Activated CD4-positive, alpha-beta T cell treated with anti-CD3 and anti-CD28 coated beads for 36 hours (primary cell): ENCODE measurements at regions not wholly inside any gene's neighbourhood (a gene's known extent, or its start where the extent isn't known, plus 50 kb on each side); places are given as distances from the start of the nearest gene placed in this dataset.

Experiments used
- ATAC-seq: fragments of 200-7000 bp; cut with Tn5 transposase; one replicate; pipeline ENCODE4 v1.10.0; 2021; ENCODE audit warnings: mild to moderate bottlenecking, moderate library complexity
- CTCF ChIA-PET: fragments of 350-600 bp; sonication (Branson Sonifier 250); formaldehyde crosslinking; loops from one replicate; lab custom pipeline; 2021; ENCODE audit warnings: antibody characterized with exemption; lab: Charles Lee
- POLR2A ChIA-PET: fragments of 350-600 bp; sonication (Branson Sonifier 250); formaldehyde crosslinking; loops from one replicate; lab custom pipeline; 2021; ENCODE audit warnings: antibody characterized with exemption, inconsistent platforms; lab: Charles Lee
- DNase-seq: peaks from one replicate; pipeline ENCODE4 v3.0.0-alpha.2; 2020
- H3K27ac Mint-ChIP-seq: one replicate; pipeline ENCODE4 v1.8.0; 2021; ENCODE audit warnings: mixed read lengths
- H3K27me3 Mint-ChIP-seq: one replicate; pipeline ENCODE4 v1.8.0; 2021; ENCODE audit warnings: mixed read lengths
- H3K36me3 Mint-ChIP-seq: one replicate; pipeline ENCODE4 v1.8.0; 2021; ENCODE audit warnings: low read depth, mixed read lengths
- H3K4me1 Mint-ChIP-seq: one replicate; pipeline ENCODE4 v1.8.0; 2021; ENCODE audit warnings: mixed read lengths
- H3K4me3 Mint-ChIP-seq: one replicate; pipeline ENCODE4 v1.8.0; 2021; ENCODE audit warnings: mild to moderate bottlenecking, moderate library complexity, mixed read lengths
- H3K9me3 Mint-ChIP-seq: one replicate; pipeline ENCODE4 v1.8.0; 2021; ENCODE audit warnings: low read depth, mixed read lengths
- intact Hi-C, 2 experiments: fragments of 100-400 bp; cut with DNase I in 1 of 2; cut with micrococcal nuclease in 1 of 2; formaldehyde crosslinking; loops; one replicate each; pipeline versions ENCODE4 v1.14.2 to v1.15.1; 2022 to 2024; cut with DNase I, micrococcal nuclease

DNA sequence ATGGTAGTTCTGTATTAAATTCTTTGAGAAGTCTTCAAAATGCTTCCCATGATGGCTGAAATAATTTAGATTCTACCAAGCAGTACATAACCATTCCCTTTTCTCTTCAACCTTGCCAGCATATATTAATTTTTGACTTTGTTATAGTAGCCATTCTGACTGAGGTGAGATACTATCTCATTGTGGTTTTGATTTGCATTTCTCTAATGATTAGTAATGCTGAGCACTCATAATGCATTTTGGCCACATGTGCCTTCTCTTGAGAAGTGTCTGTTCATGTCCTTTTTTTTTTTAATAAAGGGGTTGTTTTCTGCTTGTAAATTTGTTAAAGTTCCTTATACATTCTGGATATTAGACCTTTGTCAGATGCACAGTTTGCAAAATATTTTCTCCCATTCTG, 173.9 kb downstream of the CALCRL start:
- H3K36me3 Mint-ChIP-seq = no peaks in the 10 kb centered on the region
- intact Hi-C loops = no loop called here
- H3K27ac Mint-ChIP-seq = no peak overlapping the region
- H3K4me3 Mint-ChIP-seq = no peak overlapping the region
- DNase-seq = no peak
- no peak for ATAC-seq
- no peaks in the 10 kb centered on the region for H3K27me3 Mint-ChIP-seq
- H3K9me3 Mint-ChIP-seq = peaks cover 2% of the 10 kb centered on the region
- H3K4me1 Mint-ChIP-seq = no peaks in the 10 kb centered on the region
- CTCF ChIA-PET = no interaction called here
- POLR2A ChIA-PET = interaction anchor here (0.6 kb wide), 1 partner anchor 10 kb away, joined by 3 read pairs; no protein-coding TSS in a partner anchor

DNA sequence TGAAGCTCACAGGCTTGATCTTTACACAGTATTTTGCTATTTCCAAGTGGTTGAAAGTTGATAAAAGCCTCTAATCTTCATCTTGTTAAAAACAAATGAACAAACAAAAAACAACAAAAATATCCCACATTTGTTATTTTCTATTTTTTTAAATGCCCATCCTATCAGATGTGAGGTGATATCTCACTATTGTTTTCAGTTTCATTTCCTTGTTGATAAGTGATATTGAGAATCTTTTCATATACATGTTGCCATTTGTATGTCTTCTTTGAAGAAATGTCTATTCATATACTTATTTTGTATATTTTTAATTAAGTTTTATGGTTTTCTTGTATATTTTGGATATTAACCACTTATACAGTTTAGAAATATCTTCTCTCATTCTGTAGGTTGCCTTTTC, 175.8 kb downstream of the CALCRL start:
- H3K9me3 Mint-ChIP-seq = peaks cover 3% of the 10 kb centered on the region
- no peaks in the 10 kb centered on the region for H3K4me1 Mint-ChIP-seq
- H3K27ac Mint-ChIP-seq = no peak overlapping the region
- no peaks in the 10 kb centered on the region for H3K27me3 Mint-ChIP-seq
- no peak for ATAC-seq
- no peaks in the 10 kb centered on the region for H3K36me3 Mint-ChIP-seq
- H3K4me3 Mint-ChIP-seq = no peak overlapping the region
- ChIA-PET CTCF (no interaction called here), POLR2A (no interaction called here)
- intact Hi-C loops = no loop called here
- no peak for DNase-seq

DNA sequence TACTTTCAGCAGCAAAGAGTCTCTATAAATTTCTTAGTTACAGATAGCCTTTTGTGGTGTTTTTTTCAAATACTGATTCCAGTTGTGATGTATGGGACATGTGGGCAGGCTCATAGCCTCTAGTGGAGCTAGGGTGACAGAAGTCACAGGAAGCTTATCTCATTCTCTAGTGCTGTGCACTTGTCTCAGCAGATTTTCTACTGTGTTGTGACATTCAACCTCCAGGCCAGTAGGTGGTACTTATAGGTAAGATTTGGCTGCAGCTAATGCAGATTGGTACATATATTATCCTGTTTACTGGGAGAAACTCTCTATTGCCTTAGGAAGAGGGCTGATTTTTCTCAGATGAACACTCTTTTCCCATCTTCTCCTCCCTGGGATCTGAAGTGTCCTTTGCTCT, 176.2 kb downstream of the CALCRL start:
- peaks cover 3% of the 10 kb centered on the region for H3K9me3 Mint-ChIP-seq
- CTCF ChIA-PET = no interaction called here
- H3K27ac Mint-ChIP-seq = no peak overlapping the region
- H3K36me3 Mint-ChIP-seq = no peaks in the 10 kb centered on the region
- no peak for DNase-seq
- no peak for ATAC-seq
- H3K4me1 Mint-ChIP-seq = no peaks in the 10 kb centered on the region
- no peaks in the 10 kb centered on the region for H3K27me3 Mint-ChIP-seq
- H3K4me3 Mint-ChIP-seq = no peak overlapping the region
- POLR2A ChIA-PET = no interaction called here
- intact Hi-C loops = no loop called here

DNA sequence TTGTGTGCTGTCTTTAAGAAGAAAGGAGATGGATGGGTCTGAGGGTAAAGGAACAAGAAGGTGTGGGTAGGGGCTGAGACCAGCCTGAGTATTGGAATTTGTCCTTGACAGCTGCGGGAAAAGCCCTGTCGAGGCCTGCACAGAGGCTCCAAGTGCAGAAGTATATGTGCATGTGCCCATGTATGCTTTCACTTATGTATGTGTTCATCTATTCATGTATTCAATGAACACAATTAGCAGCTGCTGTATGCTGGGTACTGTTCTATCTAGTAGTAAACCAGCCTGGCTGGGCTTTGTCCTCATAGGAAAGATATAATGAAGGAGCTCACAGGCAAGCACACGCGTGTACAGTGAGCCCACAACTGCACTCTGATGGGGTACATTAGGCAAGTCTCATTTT, 181.4 kb downstream of the CALCRL start:
- no peaks in the 10 kb centered on the region for H3K36me3 Mint-ChIP-seq
- H3K27me3 Mint-ChIP-seq = no peaks in the 10 kb centered on the region
- intact Hi-C loops = no loop called here
- ChIA-PET CTCF (no interaction called here), POLR2A (no interaction called here)
- DNase-seq = no peak
- H3K4me3 Mint-ChIP-seq = no peak overlapping the region
- H3K4me1 Mint-ChIP-seq = no peaks in the 10 kb centered on the region
- no peak for ATAC-seq
- H3K27ac Mint-ChIP-seq = no peak overlapping the region
- peaks cover 3% of the 10 kb centered on the region for H3K9me3 Mint-ChIP-seq

DNA sequence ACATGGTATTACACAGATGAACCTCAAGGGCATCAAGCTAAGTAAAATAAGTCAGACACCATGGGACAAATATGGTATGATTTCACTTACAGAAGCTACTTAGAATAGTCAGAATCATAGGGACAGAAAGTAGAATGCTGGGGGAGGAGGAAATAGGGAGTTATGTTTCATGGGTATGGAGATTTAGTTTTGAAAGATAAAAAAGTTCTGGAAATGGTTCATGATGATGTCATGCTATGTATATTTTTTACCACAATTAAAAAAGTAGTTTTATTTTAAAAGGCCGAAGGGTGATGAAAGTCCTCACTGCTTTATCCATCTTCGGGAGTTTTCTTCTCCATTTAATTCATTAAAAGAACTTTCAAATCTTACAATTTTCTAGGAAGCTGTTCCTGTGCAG, 181.9 kb downstream of the CALCRL start:
- no peaks in the 10 kb centered on the region for H3K4me1 Mint-ChIP-seq
- intact Hi-C loops = no loop called here
- no peak overlapping the region for H3K4me3 Mint-ChIP-seq
- ChIA-PET CTCF (no interaction called here), POLR2A (no interaction called here)
- no peak for ATAC-seq
- DNase-seq = no peak
- H3K9me3 Mint-ChIP-seq = peaks cover 3% of the 10 kb centered on the region
- no peak overlapping the region for H3K27ac Mint-ChIP-seq
- no peaks in the 10 kb centered on the region for H3K36me3 Mint-ChIP-seq
- no peaks in the 10 kb centered on the region for H3K27me3 Mint-ChIP-seq

DNA sequence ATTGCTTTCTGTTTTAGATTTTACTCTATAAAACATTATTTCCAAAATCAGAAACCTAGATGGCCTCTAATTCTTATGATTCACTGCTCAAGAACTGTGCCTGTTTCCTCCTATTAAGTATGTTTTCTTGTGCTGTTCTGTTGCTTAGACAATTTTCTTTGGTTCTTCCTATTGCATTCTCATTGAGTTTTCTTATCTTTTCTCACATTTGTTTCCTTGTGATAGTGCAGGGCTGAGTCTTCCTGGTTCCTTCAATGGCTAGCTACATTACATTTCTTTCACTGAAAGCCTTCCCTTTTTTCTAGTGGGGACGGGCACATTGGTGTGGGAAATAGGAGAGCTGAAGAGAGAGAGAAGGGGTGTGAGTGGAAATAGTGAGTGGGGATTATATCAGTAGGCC, 183.4 kb downstream of the CALCRL start:
- no peaks in the 10 kb centered on the region for H3K4me1 Mint-ChIP-seq
- no peaks in the 10 kb centered on the region for H3K36me3 Mint-ChIP-seq
- intact Hi-C loops = no loop called here

DNA sequence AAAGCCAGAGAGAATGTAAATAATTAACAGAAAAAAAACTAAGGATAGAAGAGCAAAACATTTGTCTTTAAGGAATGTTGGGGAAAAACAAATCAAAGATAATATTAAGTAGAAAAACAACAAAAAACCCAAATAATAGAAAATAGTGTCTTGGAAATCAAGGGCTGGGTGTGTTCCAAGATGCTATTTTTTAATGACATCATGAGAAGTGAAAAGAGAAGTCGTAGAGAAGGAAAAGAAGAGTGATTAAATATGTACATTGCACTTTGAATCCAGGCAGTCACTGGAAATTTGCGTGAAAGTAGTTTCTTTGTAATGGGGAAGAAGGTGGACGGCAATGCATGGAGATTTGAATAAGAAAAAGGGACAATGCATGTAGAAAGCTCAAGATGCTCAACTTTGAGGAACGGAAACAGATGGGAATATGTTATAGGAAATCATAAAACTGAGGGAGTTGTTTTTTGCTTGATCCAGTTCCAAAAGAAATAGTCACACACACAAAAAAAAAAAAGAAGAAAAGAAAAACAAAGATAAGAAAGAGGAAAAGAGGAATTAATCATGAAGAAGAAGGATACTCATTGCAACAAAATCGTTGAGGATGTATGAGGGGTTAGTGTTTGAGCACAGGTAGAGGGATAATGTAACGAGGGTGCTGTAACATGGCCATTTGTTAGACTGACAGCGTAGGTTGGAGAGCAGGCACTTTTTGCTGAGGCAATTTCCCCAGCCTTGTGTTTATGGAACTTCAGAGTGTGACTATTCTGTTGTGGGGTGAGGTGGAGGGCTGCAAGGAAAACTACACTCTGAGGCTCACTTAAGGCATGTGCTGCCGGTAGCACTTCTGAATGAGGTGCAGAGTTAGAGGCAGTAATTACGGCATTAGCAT, 184.1 kb downstream of the CALCRL start:
- intact Hi-C loops = no loop called here
- Mint-ChIP-seq H3K9me3 (peaks cover 3% of the 10 kb centered on the region), H3K27ac (no peak overlapping the region), H3K4me3 (no peak overlapping the region), H3K36me3 (no peaks in the 10 kb centered on the region), H3K4me1 (no peaks in the 10 kb centered on the region), H3K27me3 (no peaks in the 10 kb centered on the region)
- CTCF ChIA-PET = no interaction called here
- POLR2A ChIA-PET = interaction anchor here (0.6 kb wide), 1 partner anchor 10 kb away, joined by 3 read pairs; no protein-coding TSS in a partner anchor
- DNase-seq (no peak), ATAC-seq (no peak)

More for the DNA sequence above, 183.4 kb downstream of the CALCRL start:
- Mint-ChIP-seq H3K27me3 (no peaks in the 10 kb centered on the region), H3K4me3 (no peak overlapping the region), H3K27ac (no peak overlapping the region), H3K9me3 (peaks cover 3% of the 10 kb centered on the region)
- ATAC-seq = no peak
- no peak for DNase-seq
- ChIA-PET CTCF (no interaction called here), POLR2A (interaction anchor here (0.6 kb wide), 1 partner anchor 9 kb away, joined by 3 read pairs; no protein-coding TSS in a partner anchor)

DNA sequence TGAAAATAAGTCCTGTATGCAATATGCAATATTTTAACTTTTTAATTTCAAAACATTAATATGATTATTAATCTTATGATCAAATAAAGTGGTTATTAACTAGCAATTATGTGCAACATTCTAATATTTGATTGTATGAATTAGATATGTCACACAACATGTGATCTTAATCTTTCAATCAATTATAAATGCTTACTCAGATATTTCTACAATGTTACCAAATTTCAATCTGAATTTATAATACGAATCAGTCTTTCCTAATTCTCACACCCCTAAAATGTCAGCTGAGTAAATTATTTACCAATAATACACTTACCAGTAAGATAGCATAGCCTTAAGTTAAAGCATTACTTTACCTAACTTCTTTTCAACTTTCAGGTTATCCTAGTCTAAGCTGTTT, 186.3 kb downstream of the CALCRL start:
- Mint-ChIP-seq H3K36me3 (no peaks in the 10 kb centered on the region), H3K4me3 (no peak overlapping the region), H3K27ac (no peak overlapping the region), H3K27me3 (no peaks in the 10 kb centered on the region), H3K9me3 (peaks cover 2% of the 10 kb centered on the region), H3K4me1 (no peaks in the 10 kb centered on the region)
- ChIA-PET CTCF (no interaction called here), POLR2A (no interaction called here)
- DNase-seq (no peak), ATAC-seq (no peak)
- intact Hi-C loops = no loop called here

DNA sequence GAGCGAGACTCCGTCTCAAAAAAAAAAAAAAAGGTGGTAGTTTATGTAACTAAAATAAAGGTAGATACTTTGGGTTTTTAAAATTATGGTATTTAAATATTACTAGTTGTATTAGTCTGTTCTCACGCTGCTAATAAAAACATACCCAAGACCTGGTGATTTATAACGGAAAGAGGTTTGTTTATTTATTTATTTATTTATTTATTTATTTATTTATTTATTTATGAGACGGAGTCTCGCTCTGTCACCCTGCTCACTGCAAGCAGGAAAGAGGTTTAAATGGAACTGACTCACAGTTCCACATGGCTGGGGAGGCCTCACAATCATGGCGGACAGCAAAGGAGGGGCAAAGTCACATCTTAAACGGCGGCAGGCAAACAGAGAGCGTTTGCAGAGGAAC, 196.0 kb downstream of the CALCRL start:
- H3K9me3 Mint-ChIP-seq = no peaks in the 10 kb centered on the region
- no peak overlapping the region for H3K4me3 Mint-ChIP-seq
- no peak overlapping the region for H3K27ac Mint-ChIP-seq
- no peaks in the 10 kb centered on the region for H3K27me3 Mint-ChIP-seq
- intact Hi-C loops = no loop called here
- CTCF ChIA-PET = no interaction called here
- POLR2A ChIA-PET = no interaction called here
- no peaks in the 10 kb centered on the region for H3K36me3 Mint-ChIP-seq
- ATAC-seq (no peak), DNase-seq (no peak)
- H3K4me1 Mint-ChIP-seq = no peaks in the 10 kb centered on the region

DNA sequence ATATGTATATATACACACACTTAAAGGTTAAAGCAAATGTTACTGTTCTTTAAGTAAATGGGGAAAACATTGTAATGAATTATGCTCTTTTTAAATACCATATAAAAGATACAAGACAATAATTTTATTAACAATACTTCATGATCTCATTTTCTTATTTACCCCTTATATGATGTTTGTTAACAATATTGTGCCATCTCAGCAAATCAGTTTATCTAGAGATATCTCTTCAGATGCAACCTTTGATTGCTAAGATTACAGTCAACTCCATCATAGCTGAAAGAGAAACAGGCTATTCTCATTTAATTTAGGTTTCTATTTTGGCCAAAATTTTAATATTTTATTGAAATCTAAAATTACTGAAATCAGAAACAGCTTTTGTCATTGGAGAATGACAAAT, 197.9 kb downstream of the CALCRL start:
- Mint-ChIP-seq H3K27me3 (no peaks in the 10 kb centered on the region), H3K9me3 (no peaks in the 10 kb centered on the region), H3K4me3 (no peak overlapping the region), H3K27ac (no peak overlapping the region), H3K4me1 (no peaks in the 10 kb centered on the region), H3K36me3 (no peaks in the 10 kb centered on the region)
- ChIA-PET CTCF (no interaction called here), POLR2A (no interaction called here)
- ATAC-seq = no peak
- intact Hi-C loops = no loop called here
- no peak for DNase-seq

DNA sequence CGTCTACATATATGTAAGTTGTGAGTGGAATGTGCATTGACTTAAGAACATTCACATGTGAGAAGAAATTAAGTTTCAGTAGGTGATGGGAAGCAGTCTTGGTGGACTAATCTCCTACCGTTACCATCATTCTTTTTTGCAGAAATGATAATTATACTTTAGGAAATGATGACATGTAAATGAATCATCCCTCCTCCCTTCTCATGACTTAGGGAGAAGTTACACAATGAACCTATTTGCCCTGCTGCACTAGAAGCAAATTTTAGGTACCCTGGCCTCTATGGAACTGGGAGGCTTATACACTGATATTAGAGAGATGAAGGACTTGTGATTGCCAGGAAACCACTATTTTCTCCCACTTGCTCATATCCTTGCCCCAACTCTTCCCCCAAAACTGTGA, 214.2 kb downstream of the CALCRL start:
- DNase-seq (no peak), ATAC-seq (no peak)
- H3K27ac Mint-ChIP-seq = no peak overlapping the region
- H3K4me1 Mint-ChIP-seq = no peaks in the 10 kb centered on the region
- H3K27me3 Mint-ChIP-seq = peaks cover 2% of the 10 kb centered on the region
- POLR2A ChIA-PET = no interaction called here
- CTCF ChIA-PET = no interaction called here
- H3K36me3 Mint-ChIP-seq = no peaks in the 10 kb centered on the region
- intact Hi-C loops = no loop called here
- H3K4me3 Mint-ChIP-seq = no peak overlapping the region
- H3K9me3 Mint-ChIP-seq = peaks cover 3% of the 10 kb centered on the region

DNA sequence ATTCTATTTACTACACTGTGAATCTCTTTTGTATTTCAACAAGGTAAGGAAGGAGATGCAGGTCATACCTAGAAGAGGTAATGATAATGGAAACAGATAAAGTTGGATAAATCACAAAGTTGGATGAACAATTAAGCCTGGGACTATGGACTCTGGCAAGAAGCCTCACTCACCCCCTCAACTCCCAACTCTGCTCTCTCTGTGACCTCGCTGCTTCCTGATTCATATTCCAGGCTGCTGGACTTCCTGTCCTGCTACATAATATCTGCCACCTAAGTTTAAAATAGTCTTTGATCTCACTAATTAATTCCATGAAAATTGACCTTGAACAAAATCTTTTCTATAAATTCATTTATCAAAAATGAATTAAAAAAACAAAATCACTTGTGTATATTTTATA, 215.3 kb downstream of the CALCRL start:
- intact Hi-C loops = no loop called here
- ChIA-PET CTCF (no interaction called here), POLR2A (no interaction called here)
- ATAC-seq (no peak), DNase-seq (no peak)
- Mint-ChIP-seq H3K36me3 (no peaks in the 10 kb centered on the region), H3K27me3 (peaks cover 2% of the 10 kb centered on the region), H3K27ac (no peak overlapping the region), H3K9me3 (peaks cover 3% of the 10 kb centered on the region), H3K4me1 (no peaks in the 10 kb centered on the region), H3K4me3 (no peak overlapping the region)
